SK-N-SH treated with all-trans-retinoic acid at 6 μM for 48 hours (cell line): ENCODE measurements at regions not wholly inside any gene's neighbourhood (a gene's known extent, or its start where the extent isn't known, plus 50 kb on each side); places are given as distances from the start of the nearest gene placed in this dataset.

Experiments
- ATAC-seq: fragments of 200-7000 bp; cut with Tn5 transposase; 3 replicates; pipeline ENCODE4 v1.9.1; 2020; ENCODE audit warnings: mild to moderate bottlenecking, moderate library complexity
- CREB5 ChIP-seq: fragments of 250-450 bp; sonication (Bioruptor Pico); IDR thresholded peaks from 2 replicates; pipeline ENCODE4 v1.5.1; 2020; ENCODE audit warnings: low read depth, mild to moderate bottlenecking, moderate library complexity
- CSDC2 ChIP-seq: fragments of 250-450 bp; sonication (Bioruptor Pico); IDR thresholded peaks from 2 replicates; pipeline ENCODE4 v1.5.0; 2020; ENCODE audit warnings: mild to moderate bottlenecking, moderate library complexity
- GLIS3 ChIP-seq: fragments of 250-450 bp; sonication (Bioruptor Pico); IDR thresholded peaks from 2 replicates; pipeline ENCODE4 v1.5.0; 2020; ENCODE audit warnings: mild to moderate bottlenecking, moderate library complexity
- ISL1 ChIP-seq: fragments of 250-450 bp; sonication (Bioruptor Pico); IDR thresholded peaks from 2 replicates; pipeline ENCODE4 v2.1.2; 2022; ENCODE audit warnings: mild to moderate bottlenecking, moderate library complexity
- OSR1 ChIP-seq: fragments of 250-450 bp; sonication (Bioruptor Pico); IDR thresholded peaks from 2 replicates; pipeline ENCODE4 v1.8.0; 2022; ENCODE audit warnings: moderate library complexity, mild to moderate bottlenecking, inconsistent platforms
- POU6F1 ChIP-seq: fragments of 250-450 bp; sonication (Bioruptor Pico); IDR thresholded peaks from 2 replicates; pipeline ENCODE4 v1.8.0; 2021; ENCODE audit warnings: low read depth, mild to moderate bottlenecking, moderate library complexity, borderline replicate concordance
- PPARA ChIP-seq: fragments of 250-450 bp; sonication (Bioruptor Pico); IDR thresholded peaks from 2 replicates; pipeline ENCODE4 v1.5.0; 2020; ENCODE audit warnings: mild to moderate bottlenecking, borderline replicate concordance
- RARB ChIP-seq: fragments of 250-450 bp; sonication (Bioruptor Pico); IDR thresholded peaks from 2 replicates; pipeline ENCODE4 v1.8.0; 2021; ENCODE audit warnings: mild to moderate bottlenecking, moderate library complexity
- SNAI2 ChIP-seq: fragments of 250-450 bp; sonication (Bioruptor Pico); IDR thresholded peaks from 2 replicates; pipeline ENCODE4 v1.5.0; 2020; ENCODE audit warnings: mild to moderate bottlenecking, moderate library complexity
- TCF4 ChIP-seq: fragments of 250-450 bp; sonication (Bioruptor Pico); IDR thresholded peaks from 2 replicates; pipeline ENCODE4 v1.8.0; 2021; ENCODE audit warnings: mild to moderate bottlenecking, moderate library complexity, borderline replicate concordance
- TOX ChIP-seq: fragments of 250-450 bp; sonication (Bioruptor Pico); IDR thresholded peaks from 2 replicates; pipeline ENCODE4 v1.8.0; 2021; ENCODE audit warnings: mild to moderate bottlenecking, moderate library complexity, borderline replicate concordance
- ZC3H10 ChIP-seq: fragments of 250-450 bp; sonication (Bioruptor Pico); IDR thresholded peaks from 2 replicates; pipeline ENCODE4 v1.5.1; 2021; ENCODE audit warnings: mild to moderate bottlenecking, moderate library complexity
- ZFP3 ChIP-seq: fragments of 250-450 bp; sonication (Bioruptor Pico); IDR thresholded peaks from 2 replicates; pipeline ENCODE4 v1.5.0; 2020; ENCODE audit warnings: mild to moderate bottlenecking, moderate library complexity
- ZNF565 ChIP-seq: fragments of 450-650 bp; formaldehyde crosslinking; conservative IDR thresholded peaks from 2 replicates; pipeline ENCODE4 v1.5.0; 2020; ENCODE audit warnings: low read depth, mild to moderate bottlenecking, moderate library complexity
- ZNF70 ChIP-seq: fragments of 450-650 bp; formaldehyde crosslinking; IDR thresholded peaks from 2 replicates; pipeline ENCODE4 v1.5.0; 2020; ENCODE audit warnings: mild to moderate bottlenecking, moderate library complexity
- ZNF8 ChIP-seq: fragments of 450-650 bp; formaldehyde crosslinking; IDR thresholded peaks from 2 replicates; pipeline ENCODE4 v1.5.0; 2020; ENCODE audit warnings: mild to moderate bottlenecking, moderate library complexity
- TF ChIP-seq, protein P1 (sequence below): fragments of 250-450 bp; sonication (Bioruptor Pico); IDR thresholded peaks from 2 replicates; pipeline ENCODE4 v1.5.1; 2021; ENCODE audit warnings: mild to moderate bottlenecking, moderate library complexity
- TF ChIP-seq, protein P2 (sequence below): fragments of 250-450 bp; sonication (Bioruptor Pico); IDR thresholded peaks from 2 replicates; pipeline ENCODE4 v1.5.0; 2020; ENCODE audit warnings: mild to moderate bottlenecking, moderate library complexity
- TF ChIP-seq, protein P3 (sequence below): fragments of 250-450 bp; sonication (Bioruptor Pico); IDR thresholded peaks from 2 replicates; pipeline ENCODE4 v1.8.0; 2020; ENCODE audit warnings: mild to moderate bottlenecking, moderate library complexity, borderline replicate concordance

- TF ChIP-seq ZFP3 (CRISPR knock-in tag) = no peak
- no peak for TF ChIP-seq POU6F1 (CRISPR knock-in tag)
- TF ChIP-seq ZNF70 = no peak
- TF ChIP-seq, protein P1, sequence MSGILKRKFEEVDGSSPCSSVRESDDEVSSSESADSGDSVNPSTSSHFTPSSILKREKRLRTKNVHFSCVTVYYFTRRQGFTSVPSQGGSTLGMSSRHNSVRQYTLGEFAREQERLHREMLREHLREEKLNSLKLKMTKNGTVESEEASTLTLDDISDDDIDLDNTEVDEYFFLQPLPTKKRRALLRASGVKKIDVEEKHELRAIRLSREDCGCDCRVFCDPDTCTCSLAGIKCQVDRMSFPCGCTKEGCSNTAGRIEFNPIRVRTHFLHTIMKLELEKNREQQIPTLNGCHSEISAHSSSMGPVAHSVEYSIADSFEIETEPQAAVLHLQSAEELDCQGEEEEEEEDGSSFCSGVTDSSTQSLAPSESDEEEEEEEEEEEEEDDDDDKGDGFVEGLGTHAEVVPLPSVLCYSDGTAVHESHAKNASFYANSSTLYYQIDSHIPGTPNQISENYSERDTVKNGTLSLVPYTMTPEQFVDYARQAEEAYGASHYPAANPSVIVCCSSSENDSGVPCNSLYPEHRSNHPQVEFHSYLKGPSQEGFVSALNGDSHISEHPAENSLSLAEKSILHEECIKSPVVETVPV (CRISPR knock-in tag) = no peak
- TF ChIP-seq CSDC2 (CRISPR knock-in tag) = no peak
- TF ChIP-seq ZNF8 = no peak
- no peak for TF ChIP-seq ZC3H10 (CRISPR knock-in tag)
- no peak for TF ChIP-seq SNAI2 (CRISPR knock-in tag)
- no peak for TF ChIP-seq PPARA (CRISPR knock-in tag)
- no peak for TF ChIP-seq ZNF565 (CRISPR knock-in tag)
- no peak for TF ChIP-seq GLIS3 (CRISPR knock-in tag)
- no peak for TF ChIP-seq ISL1 (CRISPR knock-in tag)
- no peak for TF ChIP-seq TCF4 (CRISPR knock-in tag)
- TF ChIP-seq, all 23 proteins: peak for 0
Observed at GRCh38 chr20:1786486-1786885, 108.7 kb upstream of the SIRPA start (continued).

- TF ChIP-seq, protein P2, sequence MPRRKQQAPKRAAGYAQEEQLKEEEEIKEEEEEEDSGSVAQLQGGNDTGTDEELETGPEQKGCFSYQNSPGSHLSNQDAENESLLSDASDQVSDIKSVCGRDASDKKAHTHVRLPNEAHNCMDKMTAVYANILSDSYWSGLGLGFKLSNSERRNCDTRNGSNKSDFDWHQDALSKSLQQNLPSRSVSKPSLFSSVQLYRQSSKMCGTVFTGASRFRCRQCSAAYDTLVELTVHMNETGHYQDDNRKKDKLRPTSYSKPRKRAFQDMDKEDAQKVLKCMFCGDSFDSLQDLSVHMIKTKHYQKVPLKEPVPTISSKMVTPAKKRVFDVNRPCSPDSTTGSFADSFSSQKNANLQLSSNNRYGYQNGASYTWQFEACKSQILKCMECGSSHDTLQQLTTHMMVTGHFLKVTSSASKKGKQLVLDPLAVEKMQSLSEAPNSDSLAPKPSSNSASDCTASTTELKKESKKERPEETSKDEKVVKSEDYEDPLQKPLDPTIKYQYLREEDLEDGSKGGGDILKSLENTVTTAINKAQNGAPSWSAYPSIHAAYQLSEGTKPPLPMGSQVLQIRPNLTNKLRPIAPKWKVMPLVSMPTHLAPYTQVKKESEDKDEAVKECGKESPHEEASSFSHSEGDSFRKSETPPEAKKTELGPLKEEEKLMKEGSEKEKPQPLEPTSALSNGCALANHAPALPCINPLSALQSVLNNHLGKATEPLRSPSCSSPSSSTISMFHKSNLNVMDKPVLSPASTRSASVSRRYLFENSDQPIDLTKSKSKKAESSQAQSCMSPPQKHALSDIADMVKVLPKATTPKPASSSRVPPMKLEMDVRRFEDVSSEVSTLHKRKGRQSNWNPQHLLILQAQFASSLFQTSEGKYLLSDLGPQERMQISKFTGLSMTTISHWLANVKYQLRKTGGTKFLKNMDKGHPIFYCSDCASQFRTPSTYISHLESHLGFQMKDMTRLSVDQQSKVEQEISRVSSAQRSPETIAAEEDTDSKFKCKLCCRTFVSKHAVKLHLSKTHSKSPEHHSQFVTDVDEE (CRISPR knock-in tag) = no peak
- TF ChIP-seq, protein P3, sequence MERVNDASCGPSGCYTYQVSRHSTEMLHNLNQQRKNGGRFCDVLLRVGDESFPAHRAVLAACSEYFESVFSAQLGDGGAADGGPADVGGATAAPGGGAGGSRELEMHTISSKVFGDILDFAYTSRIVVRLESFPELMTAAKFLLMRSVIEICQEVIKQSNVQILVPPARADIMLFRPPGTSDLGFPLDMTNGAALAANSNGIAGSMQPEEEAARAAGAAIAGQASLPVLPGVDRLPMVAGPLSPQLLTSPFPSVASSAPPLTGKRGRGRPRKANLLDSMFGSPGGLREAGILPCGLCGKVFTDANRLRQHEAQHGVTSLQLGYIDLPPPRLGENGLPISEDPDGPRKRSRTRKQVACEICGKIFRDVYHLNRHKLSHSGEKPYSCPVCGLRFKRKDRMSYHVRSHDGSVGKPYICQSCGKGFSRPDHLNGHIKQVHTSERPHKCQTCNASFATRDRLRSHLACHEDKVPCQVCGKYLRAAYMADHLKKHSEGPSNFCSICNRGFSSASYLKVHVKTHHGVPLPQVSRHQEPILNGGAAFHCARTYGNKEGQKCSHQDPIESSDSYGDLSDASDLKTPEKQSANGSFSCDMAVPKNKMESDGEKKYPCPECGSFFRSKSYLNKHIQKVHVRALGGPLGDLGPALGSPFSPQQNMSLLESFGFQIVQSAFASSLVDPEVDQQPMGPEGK = no peak
- TF ChIP-seq, protein P1 (CRISPR knock-in tag) = no peak
- TF ChIP-seq SNAI2 (CRISPR knock-in tag) (no peak), ZFP3 (CRISPR knock-in tag) (no peak), OSR1 (CRISPR knock-in tag) (no peak)
- TF ChIP-seq, all 23 proteins: peak for 0
Observed at GRCh38 chr20:1784586-1784985, 110.6 kb upstream of the SIRPA start.

GRCh38 chr20:1783245-1783644 is 112.0 kb upstream of the SIRPA start:
- ATAC-seq = no peak
- no peak for TF ChIP-seq SNAI2 (CRISPR knock-in tag)
- TF ChIP-seq OSR1 (CRISPR knock-in tag) = no peak
- TF ChIP-seq ZNF565 (CRISPR knock-in tag) = no peak
- TF ChIP-seq TOX = no peak
- TF ChIP-seq ZNF8 = no peak
- no peak for TF ChIP-seq RARB (CRISPR knock-in tag)
- no peak for TF ChIP-seq ZFP3 (CRISPR knock-in tag)
- TF ChIP-seq PPARA (CRISPR knock-in tag) = no peak
- TF ChIP-seq CREB5 (CRISPR knock-in tag) = no peak

More at GRCh38 chr20:1784586-1784985, 110.6 kb upstream of the SIRPA start:
- ATAC-seq = no peak
